SK-N-MC (cell line): ENCODE measurements at regions not wholly inside any gene's neighbourhood (a gene's known extent, or its start where the extent isn't known, plus 50 kb on each side); places are given as distances from the start of the nearest gene placed in this dataset.

Experiments used
- DNase-seq: peaks from one replicate; pipeline ENCODE4 v3.0.0-alpha.2; 2011; ENCODE audit warnings: low read depth, low spot score
- H3K27ac ChIP-seq: fragments of 200-600 bp; sonication (generic); 2 replicates; pipeline ENCODE4 v1.5.1; 2016; ENCODE audit warnings: mixed run types
- H3K36me3 ChIP-seq: fragments of 200-600 bp; sonication (generic); 2 replicates; pipeline ENCODE4 v1.6.1; 2017; ENCODE audit warnings: antibody characterized with exemption, low read length, mixed read lengths; ENCODE audit not compliant: insufficient read depth
- H3K4me3 ChIP-seq: fragments of 200-600 bp; sonication (generic); 2 replicates; pipeline ENCODE4 v1.5.1; 2016
- H3K9ac ChIP-seq: fragments of 200-600 bp; sonication (generic); 2 replicates; pipeline ENCODE4 v1.8.0; 2017; ENCODE audit warnings: mixed run types, mixed read lengths; ENCODE audit not compliant: insufficient read length
- H3K9me3 ChIP-seq: fragments of 200-600 bp; sonication (generic); 2 replicates; pipeline ENCODE4 v1.6.1; 2017; ENCODE audit warnings: low read depth, mild to moderate bottlenecking, antibody characterized with exemption, low read length, moderate library complexity, mixed read lengths
- EZH2 ChIP-seq: fragments of 200-600 bp; sonication (generic); IDR thresholded peaks from one replicate; pipeline ENCODE4 v1.6.1; 2017; ENCODE audit warnings: antibody characterized with exemption
- FOXP2 ChIP-seq: optimal IDR thresholded peaks from 2 replicates; pipeline ENCODE3; 2011; ENCODE audit warnings: mild to moderate bottlenecking, moderate library complexity; ENCODE audit not compliant: insufficient read depth; ENCODE audit errors: extremely low read length, control extremely low read depth
- POLR2AphosphoS5 ChIP-seq: IDR thresholded peaks from 2 replicates; pipeline ENCODE4 v1.6.1; 2012; ENCODE audit warnings: mild to moderate bottlenecking, low read depth, low read length, borderline replicate concordance

- H3K9ac ChIP-seq = no peak overlapping the region
- H3K9me3 ChIP-seq = no peaks in the 10 kb centered on the region
- TF ChIP-seq POLR2AphosphoS5 = no peak
- TF ChIP-seq FOXP2 = no peak
- TF ChIP-seq EZH2 = no peak
- no peak for DNase-seq
- H3K4me3 ChIP-seq = no peak overlapping the region
- H3K27ac ChIP-seq = no peak overlapping the region
- no peaks in the 10 kb centered on the region for H3K36me3 ChIP-seq
Measured at GRCh38 chr18:73952296-73952946, 195.2 kb downstream of the FBXO15 start.

DNA sequence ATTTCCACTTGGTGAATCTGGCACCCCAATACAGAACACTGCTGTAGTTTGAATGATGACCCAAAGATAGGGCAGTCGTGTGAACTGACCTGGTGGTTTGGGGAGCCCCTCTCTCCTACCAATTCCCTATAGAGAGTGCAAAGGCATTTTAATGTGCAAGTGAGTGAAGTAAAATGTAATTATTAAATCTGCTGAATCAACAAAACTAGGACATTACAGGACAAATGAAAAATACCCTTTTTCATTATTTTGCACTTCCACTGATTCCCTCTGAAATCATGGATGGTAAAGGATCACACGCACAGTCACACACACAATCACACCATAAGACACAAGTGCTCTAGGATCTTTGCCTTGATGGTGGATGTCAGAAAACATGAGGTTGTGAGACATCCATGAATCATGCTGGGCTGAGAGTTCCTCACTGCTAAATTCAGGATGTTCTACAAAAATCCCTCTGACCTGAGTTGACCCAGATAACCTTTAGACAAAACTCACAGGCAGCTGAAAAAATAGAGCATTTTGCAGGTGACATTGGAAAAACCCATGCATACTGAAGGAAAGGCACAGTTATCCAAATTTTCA lies 197.4 kb downstream of the FBXO15 start:
- no peaks in the 10 kb centered on the region for H3K9me3 ChIP-seq
- DNase-seq = no peak
- H3K4me3 ChIP-seq = no peak overlapping the region
- H3K36me3 ChIP-seq = no peaks in the 10 kb centered on the region
- no peak overlapping the region for H3K27ac ChIP-seq
- TF ChIP-seq FOXP2 = no peak
- no peak for TF ChIP-seq EZH2
- TF ChIP-seq POLR2AphosphoS5 = no peak
- H3K9ac ChIP-seq = no peak overlapping the region

GRCh38 chr18:73948497-73948896 lies 199.1 kb downstream of the FBXO15 start:
- no peaks in the 10 kb centered on the region for H3K36me3 ChIP-seq
- TF ChIP-seq FOXP2 (no peak), POLR2AphosphoS5 (no peak)
- no peak overlapping the region for H3K4me3 ChIP-seq
- no peak overlapping the region for H3K27ac ChIP-seq
- no peak for DNase-seq
- H3K9ac ChIP-seq = no peak overlapping the region
- no peaks in the 10 kb centered on the region for H3K9me3 ChIP-seq

DNA sequence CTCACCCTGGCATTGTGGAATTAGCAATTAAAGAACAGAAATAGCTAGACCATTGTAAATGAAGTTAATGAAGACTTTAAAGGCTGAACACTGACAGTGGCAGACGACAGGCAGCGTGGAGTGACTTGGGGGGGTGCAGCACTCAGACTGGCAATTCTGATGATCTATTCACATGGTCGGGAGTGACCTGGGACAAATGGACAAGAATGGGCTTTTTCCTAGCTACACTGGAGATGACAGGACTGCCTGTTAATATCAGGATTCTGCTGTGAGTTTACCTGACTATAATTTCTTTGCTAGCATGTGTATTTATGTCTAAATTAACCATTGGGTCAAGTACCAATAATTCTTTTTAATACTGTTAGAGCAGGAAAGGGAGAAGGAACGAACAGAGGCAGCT lies 199.6 kb downstream of the FBXO15 start:
- peak overlapping the region; percentile 92; the same call in 1 of the 2 replicates for H3K27ac ChIP-seq
- TF ChIP-seq EZH2 = no peak
- no peak for TF ChIP-seq POLR2AphosphoS5
- TF ChIP-seq FOXP2 = no peak
- DNase-seq = no peak
- H3K4me3 ChIP-seq = peak overlapping the region; percentile 47; the same call in 1 of the 2 replicates
- no peaks in the 10 kb centered on the region for H3K36me3 ChIP-seq
- H3K9ac ChIP-seq = no peak overlapping the region
- H3K9me3 ChIP-seq = no peaks in the 10 kb centered on the region

- Histone ChIP-seq H3K4me3 (peak overlapping the region; percentile 47), H3K9ac (no peak overlapping the region), H3K9me3 (no peaks in the 10 kb centered on the region), H3K27ac (peak overlapping the region; percentile 92), H3K36me3 (no peaks in the 10 kb centered on the region)
- DNase-seq = peak; percentile 56
- TF ChIP-seq POLR2AphosphoS5 (no peak; the same call in 1 of the 2 replicates), EZH2 (no peak), FOXP2 (no peak)
Measured at GRCh38 chr18:73947180-73947921, 200.3 kb downstream of the FBXO15 start.

GRCh38 chr18:73945130-73945792 lies 202.4 kb downstream of the FBXO15 start:
- no peak for DNase-seq
- Histone ChIP-seq H3K9ac (no peak overlapping the region), H3K36me3 (no peaks in the 10 kb centered on the region), H3K4me3 (no peak overlapping the region), H3K27ac (no peak overlapping the region), H3K9me3 (no peaks in the 10 kb centered on the region)
- TF ChIP-seq FOXP2 = no peak
- TF ChIP-seq POLR2AphosphoS5 = no peak
- TF ChIP-seq EZH2 = no peak

DNA sequence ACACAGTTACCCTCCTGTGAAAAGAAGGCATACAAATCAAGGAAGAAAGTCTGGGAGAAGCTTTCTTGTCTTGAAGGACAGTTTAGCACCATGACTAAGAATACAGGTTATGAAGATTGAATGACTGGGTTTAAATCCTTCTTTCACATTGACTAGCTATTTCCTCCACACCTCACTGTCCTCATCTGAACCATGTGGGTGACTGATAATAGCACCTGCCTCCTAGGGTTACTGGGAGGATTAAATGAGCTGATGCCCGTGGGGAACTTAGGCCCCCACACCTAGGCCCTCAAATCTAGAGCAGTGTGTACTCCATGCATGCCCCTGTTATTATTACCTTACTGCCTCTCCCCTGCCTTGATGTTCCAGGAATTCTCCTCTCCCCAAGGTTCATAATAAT lies 202.9 kb downstream of the FBXO15 start:
- DNase-seq = no peak
- Histone ChIP-seq H3K4me3 (no peak overlapping the region), H3K36me3 (no peaks in the 10 kb centered on the region), H3K9me3 (no peaks in the 10 kb centered on the region), H3K9ac (no peak overlapping the region), H3K27ac (no peak overlapping the region)
- TF ChIP-seq FOXP2 (no peak), EZH2 (no peak), POLR2AphosphoS5 (no peak)

GRCh38 chr18:73943763-73944162 lies 203.9 kb downstream of the FBXO15 start:
- H3K9ac ChIP-seq = no peak overlapping the region
- TF ChIP-seq POLR2AphosphoS5 (no peak), FOXP2 (no peak), EZH2 (no peak)
- no peaks in the 10 kb centered on the region for H3K36me3 ChIP-seq
- no peaks in the 10 kb centered on the region for H3K9me3 ChIP-seq
- no peak for DNase-seq
- H3K4me3 ChIP-seq = no peak overlapping the region
- H3K27ac ChIP-seq = no peak overlapping the region

- H3K27ac ChIP-seq = no peak overlapping the region
- no peak for TF ChIP-seq EZH2
- no peak for TF ChIP-seq FOXP2
- no peak for TF ChIP-seq POLR2AphosphoS5
Measured at GRCh38 chr18:73942956-73943355, 204.7 kb downstream of the FBXO15 start.

More at GRCh38 chr18:73942956-73943355, 204.7 kb downstream of the FBXO15 start:
- Histone ChIP-seq H3K9ac (no peak overlapping the region), H3K4me3 (no peak overlapping the region), H3K36me3 (no peaks in the 10 kb centered on the region), H3K9me3 (no peaks in the 10 kb centered on the region)
- DNase-seq = no peak
